ENCODE measurements at regions not wholly inside any gene's neighbourhood (a gene's known extent, or its start where the extent isn't known, plus 50 kb on each side); places are given as distances from the start of the nearest gene placed in this dataset.

DNA sequence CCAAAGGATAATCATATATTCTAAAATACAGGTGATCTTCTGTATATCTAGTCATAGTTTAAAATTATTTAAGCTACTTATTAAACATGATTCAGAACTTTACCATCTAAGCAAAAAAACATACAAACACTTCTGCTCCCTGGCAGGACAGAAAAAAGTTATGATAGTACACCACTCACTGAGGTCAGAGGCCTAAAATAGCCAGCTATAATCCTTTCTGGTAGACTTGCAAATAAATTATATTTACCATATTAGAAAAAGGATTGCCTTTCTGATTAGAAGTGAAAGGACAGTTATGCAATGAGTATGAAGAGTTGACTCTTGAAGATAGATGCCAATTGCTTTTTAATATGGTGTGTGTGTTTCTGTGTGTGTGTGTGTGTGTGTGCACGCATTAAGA lies 207.4 kb downstream of the BMP2 start:
- H3K36me3 ChIP-seq (ENCODE audit: insufficient read depth, low read length): no peaks in the 10 kb centered on the region
- DNase-seq (no peak), ATAC-seq (ENCODE audit: insufficient read depth, low read depth) (no peak)
- TF ChIP-seq EZH2 (IDR thresholded peaks at IDR 0.05; ENCODE audit: borderline replicate concordance, low read depth, low read length, severe bottlenecking): no peak
- TF ChIP-seq, protein P1, sequence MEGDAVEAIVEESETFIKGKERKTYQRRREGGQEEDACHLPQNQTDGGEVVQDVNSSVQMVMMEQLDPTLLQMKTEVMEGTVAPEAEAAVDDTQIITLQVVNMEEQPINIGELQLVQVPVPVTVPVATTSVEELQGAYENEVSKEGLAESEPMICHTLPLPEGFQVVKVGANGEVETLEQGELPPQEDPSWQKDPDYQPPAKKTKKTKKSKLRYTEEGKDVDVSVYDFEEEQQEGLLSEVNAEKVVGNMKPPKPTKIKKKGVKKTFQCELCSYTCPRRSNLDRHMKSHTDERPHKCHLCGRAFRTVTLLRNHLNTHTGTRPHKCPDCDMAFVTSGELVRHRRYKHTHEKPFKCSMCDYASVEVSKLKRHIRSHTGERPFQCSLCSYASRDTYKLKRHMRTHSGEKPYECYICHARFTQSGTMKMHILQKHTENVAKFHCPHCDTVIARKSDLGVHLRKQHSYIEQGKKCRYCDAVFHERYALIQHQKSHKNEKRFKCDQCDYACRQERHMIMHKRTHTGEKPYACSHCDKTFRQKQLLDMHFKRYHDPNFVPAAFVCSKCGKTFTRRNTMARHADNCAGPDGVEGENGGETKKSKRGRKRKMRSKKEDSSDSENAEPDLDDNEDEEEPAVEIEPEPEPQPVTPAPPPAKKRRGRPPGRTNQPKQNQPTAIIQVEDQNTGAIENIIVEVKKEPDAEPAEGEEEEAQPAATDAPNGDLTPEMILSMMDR (IDR thresholded peaks at IDR 0.05; ENCODE audit: borderline replicate concordance, extremely low read depth, low read length, poor library complexity, severe bottlenecking): no peak
- no peaks in the 10 kb centered on the region for H3K27me3 ChIP-seq (ENCODE audit: insufficient read depth, low read length, poor library complexity)
- no peak overlapping the region for H2AFZ ChIP-seq (ENCODE audit: low read depth, low read length)
- H4K20me1 ChIP-seq (ENCODE audit: insufficient read depth, low read length): no peaks in the 10 kb centered on the region
- H3K4me3 ChIP-seq (ENCODE audit: low read depth in 1 of 2, low read length in 2 of 2): no peak overlapping the region
- H3K9ac ChIP-seq (ENCODE audit: low read depth, low read length): no peak overlapping the region
- H3K4me2 ChIP-seq (ENCODE audit: insufficient read depth, low read length): no peak overlapping the region
- no peaks in the 10 kb centered on the region for H3K4me1 ChIP-seq (ENCODE audit: insufficient read depth, low read length)
- H3K9me3 ChIP-seq (ENCODE audit: insufficient read depth, low read length, severe bottlenecking): no peaks in the 10 kb centered on the region
- H3K79me2 ChIP-seq (ENCODE audit: insufficient read depth, low read length): no peaks in the 10 kb centered on the region
- H3K27ac ChIP-seq (ENCODE audit: low read length): no peak overlapping the region

DNA sequence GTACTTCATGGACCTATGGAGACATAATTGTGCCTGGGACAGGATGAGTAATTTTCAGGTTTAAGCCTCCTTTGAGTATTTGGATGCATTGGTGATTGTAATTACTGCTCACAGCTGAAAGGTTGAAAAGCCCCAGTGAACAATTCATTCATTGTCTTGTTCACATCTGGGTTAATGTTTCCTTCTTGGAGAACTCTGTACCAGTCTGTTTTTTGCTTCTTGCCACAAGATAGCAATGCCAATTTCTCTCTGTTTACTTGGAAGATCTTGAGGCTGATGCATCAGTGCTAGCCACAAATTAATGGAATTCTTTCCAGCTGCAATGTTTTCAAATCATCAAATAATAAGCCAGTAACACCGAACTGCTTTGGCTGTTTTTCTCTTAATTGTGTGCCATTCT lies 207.8 kb downstream of the BMP2 start:
- no peak overlapping the region for H3K4me3 ChIP-seq (ENCODE audit: low read depth in 1 of 2, low read length in 2 of 2)
- no peaks in the 10 kb centered on the region for H3K9me3 ChIP-seq (ENCODE audit: insufficient read depth, low read length, severe bottlenecking)
- no peak overlapping the region for H3K9ac ChIP-seq (ENCODE audit: low read depth, low read length)
- DNase-seq: no peak
- H2AFZ ChIP-seq (ENCODE audit: low read depth, low read length): no peak overlapping the region
- no peaks in the 10 kb centered on the region for H4K20me1 ChIP-seq (ENCODE audit: insufficient read depth, low read length)
- no peaks in the 10 kb centered on the region for H3K4me1 ChIP-seq (ENCODE audit: insufficient read depth, low read length)
- no peaks in the 10 kb centered on the region for H3K27me3 ChIP-seq (ENCODE audit: insufficient read depth, low read length, poor library complexity)
- H3K79me2 ChIP-seq (ENCODE audit: insufficient read depth, low read length): no peaks in the 10 kb centered on the region
- H3K4me2 ChIP-seq (ENCODE audit: insufficient read depth, low read length): no peak overlapping the region
- no peaks in the 10 kb centered on the region for H3K36me3 ChIP-seq (ENCODE audit: insufficient read depth, low read length)
- H3K27ac ChIP-seq (ENCODE audit: low read length): no peak overlapping the region
- TF ChIP-seq EZH2 (IDR thresholded peaks at IDR 0.05; ENCODE audit: borderline replicate concordance, low read depth, low read length, severe bottlenecking): no peak
- TF ChIP-seq, protein P1 (IDR thresholded peaks at IDR 0.05; ENCODE audit: borderline replicate concordance, extremely low read depth, low read length, poor library complexity, severe bottlenecking): no peak
- no peak for ATAC-seq (ENCODE audit: insufficient read depth, low read depth)

DNA sequence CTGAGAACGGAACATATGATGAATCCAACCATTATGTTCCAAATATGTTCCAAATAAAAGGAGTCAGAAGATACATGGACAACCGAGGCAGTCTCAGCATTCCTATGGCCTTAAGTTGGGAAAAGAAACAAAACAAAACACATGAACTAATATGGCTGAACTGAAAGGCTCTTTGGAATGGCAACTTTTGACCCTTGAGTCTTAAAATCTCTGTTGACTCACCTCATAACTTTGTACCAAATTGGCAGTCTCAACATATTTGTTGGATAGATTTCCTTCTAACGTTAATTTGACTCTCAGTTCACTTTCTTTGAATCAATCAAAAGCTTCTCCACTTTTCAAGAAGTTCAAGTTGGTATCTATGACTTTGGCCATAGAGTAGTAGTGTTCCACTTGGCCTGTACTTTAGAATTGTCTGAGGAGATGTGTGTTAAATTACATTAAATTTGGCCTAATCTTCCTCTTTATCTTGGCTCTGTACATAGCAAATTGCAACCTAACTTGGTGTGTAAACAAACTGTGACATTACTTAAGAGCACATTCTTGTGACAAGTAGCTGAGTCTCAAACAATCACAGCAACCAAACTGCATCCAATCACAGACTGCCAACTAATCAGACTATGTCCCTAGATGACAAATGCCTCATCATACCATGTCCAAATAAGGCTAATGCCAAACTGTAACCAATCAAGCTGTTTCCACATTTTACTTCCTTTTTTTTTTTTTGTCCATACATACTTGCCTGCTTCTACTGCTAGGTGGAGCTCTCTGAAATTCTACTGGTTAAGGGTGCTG lies 208.8 kb downstream of the BMP2 start:
- no peak for DNase-seq
- no peak overlapping the region for H2AFZ ChIP-seq (ENCODE audit: low read depth, low read length)
- H3K27me3 ChIP-seq (ENCODE audit: insufficient read depth, low read length, poor library complexity): no peaks in the 10 kb centered on the region
- no peaks in the 10 kb centered on the region for H3K36me3 ChIP-seq (ENCODE audit: insufficient read depth, low read length)
- H3K9me3 ChIP-seq (ENCODE audit: insufficient read depth, low read length, severe bottlenecking): no peaks in the 10 kb centered on the region
- H4K20me1 ChIP-seq (ENCODE audit: insufficient read depth, low read length): no peaks in the 10 kb centered on the region
- TF ChIP-seq, protein P1 (IDR thresholded peaks at IDR 0.05; ENCODE audit: borderline replicate concordance, extremely low read depth, low read length, poor library complexity, severe bottlenecking): no peak
- TF ChIP-seq EZH2 (IDR thresholded peaks at IDR 0.05; ENCODE audit: borderline replicate concordance, low read depth, low read length, severe bottlenecking): no peak
- ATAC-seq (ENCODE audit: insufficient read depth, low read depth): no peak
- H3K27ac ChIP-seq (ENCODE audit: low read length): no peak overlapping the region
- H3K4me2 ChIP-seq (ENCODE audit: insufficient read depth, low read length): no peak overlapping the region
- H3K4me3 ChIP-seq (ENCODE audit: low read depth in 1 of 2, low read length in 2 of 2): no peak overlapping the region
- H3K79me2 ChIP-seq (ENCODE audit: insufficient read depth, low read length): no peaks in the 10 kb centered on the region
- no peaks in the 10 kb centered on the region for H3K4me1 ChIP-seq (ENCODE audit: insufficient read depth, low read length)
- no peak overlapping the region for H3K9ac ChIP-seq (ENCODE audit: low read depth, low read length)

All from DND-41 (cell line).